SK-N-MC (cell line): ENCODE measurements at regions not wholly inside any gene's neighbourhood (a gene's known extent, or its start where the extent isn't known, plus 50 kb on each side); places are given as distances from the start of the nearest gene placed in this dataset.
A peak's percentile ranks its signal among the peaks of the same experiment; 100 is the strongest.

Experiments used
- DNase-seq: peaks from one replicate; pipeline ENCODE4 v3.0.0-alpha.2; 2011; ENCODE audit warnings: low read depth, low spot score
- H3K27ac ChIP-seq: fragments of 200-600 bp; sonication (generic); 2 replicates; pipeline ENCODE4 v1.5.1; 2016; ENCODE audit warnings: mixed run types
- H3K36me3 ChIP-seq: fragments of 200-600 bp; sonication (generic); 2 replicates; pipeline ENCODE4 v1.6.1; 2017; ENCODE audit warnings: antibody characterized with exemption, low read length, mixed read lengths; ENCODE audit not compliant: insufficient read depth
- H3K4me3 ChIP-seq: fragments of 200-600 bp; sonication (generic); 2 replicates; pipeline ENCODE4 v1.5.1; 2016
- H3K9ac ChIP-seq: fragments of 200-600 bp; sonication (generic); 2 replicates; pipeline ENCODE4 v1.8.0; 2017; ENCODE audit warnings: mixed run types, mixed read lengths; ENCODE audit not compliant: insufficient read length
- H3K9me3 ChIP-seq: fragments of 200-600 bp; sonication (generic); 2 replicates; pipeline ENCODE4 v1.6.1; 2017; ENCODE audit warnings: low read depth, mild to moderate bottlenecking, antibody characterized with exemption, low read length, moderate library complexity, mixed read lengths
- EZH2 ChIP-seq: fragments of 200-600 bp; sonication (generic); IDR thresholded peaks from one replicate; pipeline ENCODE4 v1.6.1; 2017; ENCODE audit warnings: antibody characterized with exemption
- FOXP2 ChIP-seq: optimal IDR thresholded peaks from 2 replicates; pipeline ENCODE3; 2011; ENCODE audit warnings: mild to moderate bottlenecking, moderate library complexity; ENCODE audit not compliant: insufficient read depth; ENCODE audit errors: extremely low read length, control extremely low read depth
- POLR2AphosphoS5 ChIP-seq: IDR thresholded peaks from 2 replicates; pipeline ENCODE4 v1.6.1; 2012; ENCODE audit warnings: mild to moderate bottlenecking, low read depth, low read length, borderline replicate concordance

- no peak overlapping the region for H3K9ac ChIP-seq
- no peak for DNase-seq
- H3K9me3 ChIP-seq, result no peaks in the 10 kb centered on the region
- TF ChIP-seq POLR2AphosphoS5 (no peak), EZH2 (no peak), FOXP2 (no peak)
- H3K27ac ChIP-seq, result no peak overlapping the region
- no peaks in the 10 kb centered on the region for H3K36me3 ChIP-seq
- H3K4me3 ChIP-seq, result no peak overlapping the region
These were observed 212.2 kb upstream of the FOXF1 start for GRCh38 chr16:86297866-86298757.

GRCh38 chr16:86298758-86299134, 211.6 kb upstream of the FOXF1 start:
- Histone ChIP-seq H3K4me3 (no peak overlapping the region), H3K9me3 (no peaks in the 10 kb centered on the region), H3K36me3 (no peaks in the 10 kb centered on the region), H3K9ac (no peak overlapping the region), H3K27ac (no peak overlapping the region)
- no peak for DNase-seq
- no peak for TF ChIP-seq FOXP2
- TF ChIP-seq POLR2AphosphoS5, result no peak
- TF ChIP-seq EZH2, result no peak

DNA sequence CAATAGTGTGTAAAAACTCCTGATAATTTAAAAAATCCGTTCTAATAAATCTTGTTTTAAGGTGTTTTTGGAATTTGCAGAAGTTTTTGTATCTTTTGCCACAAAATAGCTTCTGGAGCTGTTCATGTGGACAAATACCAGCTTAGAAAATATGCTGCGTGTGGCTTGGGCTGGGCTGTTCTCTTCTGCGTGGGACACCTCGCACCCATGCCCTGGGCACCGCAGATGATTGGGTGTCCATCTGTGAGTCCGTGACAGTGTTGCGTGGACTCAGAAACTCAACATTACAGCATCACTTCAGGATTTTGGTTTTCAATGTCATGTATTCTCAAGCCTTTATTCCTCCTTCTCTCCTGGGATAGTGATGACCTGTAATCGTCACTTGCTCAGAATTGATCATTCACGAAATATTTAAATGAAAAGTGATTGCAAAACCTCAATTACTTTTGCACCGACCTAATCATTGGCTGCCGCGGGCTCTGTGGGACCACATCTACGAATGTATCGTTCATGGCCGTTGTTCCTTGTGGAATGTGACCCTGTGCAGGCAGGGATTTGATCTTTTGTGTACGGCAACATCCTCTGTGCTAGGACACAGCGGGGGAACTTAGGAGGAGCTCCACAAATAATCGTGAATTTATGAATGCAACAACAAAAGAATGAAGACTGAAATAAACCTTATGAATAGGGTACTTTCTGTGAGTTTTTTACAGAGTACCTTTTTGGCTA, 210.3 kb upstream of the FOXF1 start:
- Histone ChIP-seq H3K9me3 (no peaks in the 10 kb centered on the region), H3K4me3 (no peak overlapping the region), H3K27ac (no peak overlapping the region), H3K9ac (no peak overlapping the region), H3K36me3 (no peaks in the 10 kb centered on the region)
- DNase-seq, result no peak
- TF ChIP-seq EZH2 (peak; percentile 38), FOXP2 (no peak), POLR2AphosphoS5 (no peak)

DNA sequence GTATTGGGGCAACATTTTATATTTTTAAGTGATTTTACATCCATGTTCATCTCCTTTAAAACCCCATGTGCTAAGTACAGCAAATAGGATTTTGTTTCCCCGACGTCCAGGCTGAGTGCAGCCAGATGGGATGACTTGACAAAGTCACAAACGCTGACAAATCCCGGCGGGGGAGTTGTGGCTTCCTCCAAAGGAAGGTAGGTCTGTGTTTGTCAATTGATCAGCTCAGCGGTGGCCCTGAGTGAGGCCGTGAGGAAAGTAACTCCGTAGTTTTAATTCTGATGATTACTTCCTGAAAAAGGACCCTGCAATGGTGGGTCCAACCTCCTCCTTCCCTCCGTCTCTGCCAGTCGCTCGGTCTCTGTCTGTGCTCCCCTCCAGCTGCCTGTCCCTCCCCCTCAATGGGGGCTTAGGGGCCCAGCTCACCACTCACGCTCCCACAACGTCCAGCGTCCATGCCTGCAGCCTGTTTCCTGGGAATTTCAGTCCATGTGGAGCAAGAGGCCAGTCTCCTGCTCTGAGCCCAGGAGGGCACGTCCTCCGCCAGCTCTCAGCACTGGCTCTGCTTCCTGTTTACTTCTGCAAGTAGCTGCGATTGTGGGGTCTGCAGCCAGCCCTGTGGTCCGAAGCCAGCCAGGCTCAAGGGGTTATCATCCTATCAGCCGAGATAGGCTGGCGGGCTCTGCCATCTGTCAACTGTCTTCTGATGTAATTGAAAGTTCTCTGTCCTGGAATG, 209.4 kb upstream of the FOXF1 start:
- no peaks in the 10 kb centered on the region for H3K9me3 ChIP-seq
- H3K9ac ChIP-seq, result no peak overlapping the region
- H3K36me3 ChIP-seq, result no peaks in the 10 kb centered on the region
- H3K4me3 ChIP-seq, result no peak overlapping the region
- H3K27ac ChIP-seq, result no peak overlapping the region
- DNase-seq, result no peak
- TF ChIP-seq FOXP2 (no peak), EZH2 (no peak), POLR2AphosphoS5 (no peak)

DNA sequence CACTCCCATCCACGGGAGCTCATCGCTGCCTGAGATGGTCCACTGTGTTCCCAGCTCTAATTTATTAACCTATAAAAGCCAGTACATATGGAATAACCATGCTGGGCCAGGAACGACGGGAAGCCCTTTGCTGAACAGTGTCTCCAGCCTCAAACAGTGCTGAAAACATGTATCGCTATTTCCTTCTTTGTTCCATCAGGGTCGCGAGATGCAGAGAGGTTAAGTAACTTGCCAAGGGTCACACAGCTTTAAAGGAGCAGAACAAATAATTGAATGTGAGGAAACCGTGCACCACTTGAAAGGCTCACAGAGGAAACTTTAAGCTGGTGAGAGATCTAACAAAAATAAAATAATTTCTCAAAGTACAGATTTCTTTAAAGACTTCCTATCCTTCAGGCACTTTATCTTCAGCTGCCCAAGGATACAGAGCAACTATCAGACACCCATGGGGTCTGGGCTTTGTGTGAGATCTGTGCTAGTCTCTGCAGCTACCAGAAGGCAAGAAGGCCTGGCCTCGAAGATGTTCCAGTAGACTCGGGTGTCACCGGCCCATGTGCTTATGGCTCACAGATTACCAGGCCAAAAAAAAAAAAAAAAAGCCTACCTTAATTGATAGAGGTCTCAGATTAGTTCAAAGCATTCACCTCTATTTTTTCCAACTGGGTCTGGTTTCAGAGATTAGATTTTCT, 207.8 kb upstream of the FOXF1 start:
- H3K36me3 ChIP-seq, result no peaks in the 10 kb centered on the region
- no peak for DNase-seq
- TF ChIP-seq POLR2AphosphoS5 (no peak), EZH2 (no peak), FOXP2 (no peak)
- H3K9ac ChIP-seq, result no peak overlapping the region
- no peak overlapping the region for H3K27ac ChIP-seq
- no peaks in the 10 kb centered on the region for H3K9me3 ChIP-seq
- H3K4me3 ChIP-seq, result no peak overlapping the region

DNA sequence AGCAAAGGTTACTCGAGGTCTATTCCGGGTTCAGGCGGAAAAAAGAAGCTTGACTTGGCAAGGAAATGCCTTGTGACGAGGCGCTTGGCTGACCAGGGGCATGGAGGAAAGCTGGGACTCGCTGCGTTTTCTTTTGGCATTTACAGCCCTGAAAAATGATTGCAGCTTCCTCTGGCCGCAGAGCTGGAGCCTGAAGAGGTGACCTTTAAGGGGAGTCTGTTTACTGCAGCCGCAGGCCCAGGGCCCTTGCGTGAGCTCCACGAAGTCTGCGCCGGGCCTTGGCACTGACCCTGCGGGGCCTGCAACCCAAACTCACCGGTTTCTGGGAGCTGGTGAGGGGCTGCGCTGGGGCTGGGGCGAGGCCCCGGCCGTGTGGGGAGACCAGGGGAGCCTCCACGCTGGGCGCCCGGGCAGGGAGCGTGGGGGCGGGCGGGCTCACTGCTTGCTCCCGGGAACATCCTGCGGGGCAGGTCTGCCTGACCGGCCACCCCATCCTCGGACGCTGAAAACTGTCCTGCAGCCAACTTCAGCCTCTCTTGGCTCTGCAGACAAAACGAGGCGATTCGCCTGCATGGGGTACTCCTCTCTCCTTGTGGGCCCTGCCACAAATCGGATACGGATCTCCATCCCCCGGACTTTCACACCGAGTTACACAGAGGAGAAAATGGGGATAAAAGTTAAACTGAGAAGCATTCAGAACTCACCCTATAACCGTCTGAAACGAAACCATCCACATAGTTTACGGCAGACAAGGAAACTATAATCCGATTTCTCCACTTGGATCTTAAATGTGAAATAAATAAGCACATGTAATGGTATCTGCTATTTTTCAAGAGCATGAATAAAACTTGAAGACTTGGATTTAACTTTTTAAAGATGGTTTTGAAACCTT, 206.3 kb upstream of the FOXF1 start:
- Histone ChIP-seq H3K4me3 (no peak overlapping the region), H3K27ac (no peak overlapping the region), H3K9ac (no peak overlapping the region), H3K36me3 (no peaks in the 10 kb centered on the region), H3K9me3 (no peaks in the 10 kb centered on the region)
- DNase-seq, result no peak
- TF ChIP-seq POLR2AphosphoS5, result no peak
- TF ChIP-seq FOXP2, result no peak

- TF ChIP-seq POLR2AphosphoS5 (no peak), FOXP2 (no peak), EZH2 (no peak)
- Histone ChIP-seq H3K9me3 (no peaks in the 10 kb centered on the region), H3K9ac (no peak overlapping the region), H3K4me3 (no peak overlapping the region), H3K27ac (no peak overlapping the region), H3K36me3 (no peaks in the 10 kb centered on the region)
- no peak for DNase-seq
These were observed 205.5 kb upstream of the FOXF1 start for GRCh38 chr16:86304868-86305267.

DNA sequence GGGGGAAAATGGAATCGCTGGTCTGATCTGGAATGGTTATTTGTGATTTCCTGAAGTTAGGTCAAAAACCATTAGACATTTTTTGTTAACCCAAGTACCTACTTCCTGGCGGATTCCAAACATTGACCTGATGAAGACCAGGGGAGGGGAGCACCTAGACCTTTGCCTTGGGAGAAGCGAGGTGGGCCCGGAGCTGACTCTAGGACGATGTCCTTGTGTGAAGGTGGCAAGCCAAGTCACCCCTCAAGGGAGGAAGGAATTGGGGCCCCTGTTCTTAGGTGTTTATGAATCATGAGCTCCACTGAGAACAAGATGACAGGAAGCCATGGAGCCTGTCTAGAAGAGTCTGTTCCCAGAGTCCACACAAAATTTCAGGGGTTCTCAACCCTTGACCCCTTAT, 204.9 kb upstream of the FOXF1 start:
- no peak for DNase-seq
- Histone ChIP-seq H3K9ac (no peak overlapping the region), H3K9me3 (no peaks in the 10 kb centered on the region), H3K4me3 (no peak overlapping the region), H3K36me3 (no peaks in the 10 kb centered on the region), H3K27ac (no peak overlapping the region)
- no peak for TF ChIP-seq POLR2AphosphoS5
- no peak for TF ChIP-seq EZH2
- TF ChIP-seq FOXP2, result no peak
